Endothelial cell (in vitro differentiated cells): ENCODE measurements at regions not wholly inside any gene's neighbourhood (a gene's known extent, or its start where the extent isn't known, plus 50 kb on each side); places are given as distances from the start of the nearest gene placed in this dataset.

ENCODE experiments used
- DNase-seq: peaks from one replicate; pipeline ENCODE4 v3.0.0; 2021; ENCODE audit warnings: low spot score
- H3K27ac Mint-ChIP-seq: one replicate; pipeline ENCODE4 v1.8.0; 2021; ENCODE audit warnings: mixed read lengths, inconsistent platforms; ENCODE audit not compliant: unreplicated experiment
- H3K27me3 Mint-ChIP-seq: one replicate; pipeline ENCODE4 v1.8.0; 2021; ENCODE audit warnings: mild to moderate bottlenecking, moderate library complexity, mixed read lengths, inconsistent platforms; ENCODE audit not compliant: unreplicated experiment
- H3K36me3 Mint-ChIP-seq: one replicate; pipeline ENCODE4 v1.8.0; 2021; ENCODE audit warnings: mild to moderate bottlenecking, low read depth, mixed read lengths, inconsistent platforms; ENCODE audit not compliant: unreplicated experiment
- H3K4me1 Mint-ChIP-seq: one replicate; pipeline ENCODE4 v1.8.0; 2021; ENCODE audit warnings: mild to moderate bottlenecking, mixed read lengths, inconsistent platforms; ENCODE audit not compliant: unreplicated experiment
- H3K4me3 Mint-ChIP-seq: one replicate; pipeline ENCODE4 v1.8.0; 2021; ENCODE audit warnings: mild to moderate bottlenecking, mixed read lengths, inconsistent platforms; ENCODE audit not compliant: unreplicated experiment
- H3K9me3 Mint-ChIP-seq: one replicate; pipeline ENCODE4 v1.8.0; 2021; ENCODE audit warnings: mixed read lengths, inconsistent platforms; ENCODE audit not compliant: unreplicated experiment
- CTCF ChIP-seq: fragments of 200-600 bp; sonication (generic); IDR thresholded peaks from one replicate; pipeline ENCODE4 v1.5.0; 2021; ENCODE audit warnings: antibody characterized with exemption; ENCODE audit not compliant: unreplicated experiment

GRCh38 chr6:92297101-92297500 is 1122.3 kb downstream of the EPHA7 start:
- no peaks in the 10 kb centered on the region for H3K4me1 Mint-ChIP-seq
- DNase-seq, result no peak
- no peak overlapping the region for H3K4me3 Mint-ChIP-seq
- no peaks in the 10 kb centered on the region for H3K36me3 Mint-ChIP-seq
- TF ChIP-seq CTCF, result no peak
- no peaks in the 10 kb centered on the region for H3K9me3 Mint-ChIP-seq
- H3K27me3 Mint-ChIP-seq, result no peaks in the 10 kb centered on the region
- H3K27ac Mint-ChIP-seq, result no peak overlapping the region

DNA sequence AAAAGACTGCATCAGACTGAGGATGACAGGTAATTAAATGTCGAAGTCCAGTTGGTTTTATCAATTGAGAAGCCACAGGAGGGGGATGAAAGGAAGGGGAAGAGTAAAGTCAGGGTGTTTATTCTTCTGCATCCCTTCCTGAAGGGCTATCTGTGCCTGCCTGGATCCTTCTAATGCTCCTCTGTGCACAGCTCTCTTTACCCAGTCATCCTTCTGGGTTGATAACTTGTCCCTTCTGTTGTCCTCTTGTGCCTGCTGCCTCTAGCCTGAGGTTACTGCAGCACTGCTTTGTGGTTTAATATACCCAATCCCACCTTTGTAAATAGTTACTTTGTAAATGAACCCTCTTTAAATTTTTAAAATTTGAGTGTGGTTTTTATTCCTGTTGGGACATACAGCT is 1127.3 kb downstream of the EPHA7 start:
- no peak for TF ChIP-seq CTCF
- H3K27me3 Mint-ChIP-seq, result no peaks in the 10 kb centered on the region
- H3K4me3 Mint-ChIP-seq, result no peak overlapping the region
- no peak overlapping the region for H3K27ac Mint-ChIP-seq
- peaks cover 5% of the 10 kb centered on the region for H3K4me1 Mint-ChIP-seq
- no peaks in the 10 kb centered on the region for H3K36me3 Mint-ChIP-seq
- H3K9me3 Mint-ChIP-seq, result no peaks in the 10 kb centered on the region
- no peak for DNase-seq

DNA sequence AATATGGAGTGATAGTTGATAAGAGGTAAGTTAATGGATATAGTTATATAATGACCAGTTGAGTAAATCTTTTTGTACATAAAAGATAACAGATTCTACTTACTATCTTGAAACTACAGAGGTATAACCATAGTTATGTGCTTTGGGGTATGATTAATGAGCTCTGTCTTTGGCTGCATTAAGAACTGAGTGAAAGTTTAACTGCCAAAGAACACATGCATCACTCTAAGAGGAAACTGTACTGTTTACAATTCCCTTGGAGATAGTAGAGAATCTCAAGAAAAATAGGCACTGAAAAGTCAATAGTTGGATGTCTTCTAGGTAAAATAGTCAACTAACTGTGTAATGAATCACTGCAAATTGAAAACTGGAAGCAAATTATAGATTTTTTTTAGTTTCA is 1129.5 kb downstream of the EPHA7 start:
- no peak for DNase-seq
- Mint-ChIP-seq H3K4me1 (peaks cover 5% of the 10 kb centered on the region), H3K36me3 (no peaks in the 10 kb centered on the region)

GRCh38 chr6:92281571-92282076 is 1137.7 kb downstream of the EPHA7 start:
- no peak for DNase-seq
- Mint-ChIP-seq H3K4me3 (no peak overlapping the region), H3K36me3 (no peaks in the 10 kb centered on the region), H3K9me3 (no peaks in the 10 kb centered on the region), H3K27ac (no peak overlapping the region), H3K27me3 (no peaks in the 10 kb centered on the region), H3K4me1 (no peaks in the 10 kb centered on the region)
- TF ChIP-seq CTCF, result no peak

More for the DNA sequence above, 1129.5 kb downstream of the EPHA7 start:
- Mint-ChIP-seq H3K27ac (no peak overlapping the region), H3K4me3 (no peak overlapping the region), H3K27me3 (no peaks in the 10 kb centered on the region), H3K9me3 (no peaks in the 10 kb centered on the region)
- TF ChIP-seq CTCF, result no peak

GRCh38 chr6:92275150-92275549 is 1144.2 kb downstream of the EPHA7 start:
- no peaks in the 10 kb centered on the region for H3K36me3 Mint-ChIP-seq
- no peak overlapping the region for H3K27ac Mint-ChIP-seq
- H3K27me3 Mint-ChIP-seq, result no peaks in the 10 kb centered on the region
- H3K9me3 Mint-ChIP-seq, result no peaks in the 10 kb centered on the region
- no peak overlapping the region for H3K4me3 Mint-ChIP-seq
- TF ChIP-seq CTCF, result no peak
- no peaks in the 10 kb centered on the region for H3K4me1 Mint-ChIP-seq
- no peak for DNase-seq
